HepG2 (cell line): ENCODE measurements at regions not wholly inside any gene's neighbourhood (a gene's known extent, or its start where the extent isn't known, plus 50 kb on each side); places are given as distances from the start of the nearest gene placed in this dataset.

ENCODE experiments used
- ATAC-seq: fragments of 200-7000 bp; cut with Tn5 transposase; 3 replicates; pipeline ENCODE4 v1.9.1; 2020; ENCODE audit warnings: mild to moderate bottlenecking, moderate library complexity
- BruUV-seq: library from RNA; stranded (reverse); fragments of 400-500 nt; replicated peaks from 2 replicates; lab custom pipeline; 2021; lab: Mats Ljungman, UMichigan
- CTCF ChIA-PET: fragments of 300-600 bp; formaldehyde crosslinking; extraction: SDS; loops from one replicate; lab custom pipeline; 2021; ENCODE audit warnings: low total read pairs, inconsistent platforms, low intra/inter-chr PET ratio; lab: Yijun Ruan, JAX
- POLR2A ChIA-PET: fragments of 350-600 bp; sonication (Branson Sonifier 250); formaldehyde crosslinking; loops from one replicate; lab custom pipeline; 2020; ENCODE audit warnings: antibody characterized with exemption, inconsistent platforms; lab: Yijun Ruan, JAX
- DNase-seq: peaks from one replicate; pipeline ENCODE4 v3.0.0-alpha.2; 2015; ENCODE audit warnings: low spot score
- FAIRE-seq: peaks from 3 replicates; lab custom pipeline; 2011; peaks lifted over from hg19 to GRCh38; lab: Jason Lieb, UNC
- H2AFZ ChIP-seq: one replicate; pipeline ENCODE4 v1.6.1; 2011; ENCODE audit warnings: low read length, inconsistent platforms
- H3K27ac ChIP-seq: fragments of 300-600 bp; 3 replicates; pipeline ENCODE4 v1.8.0; 2011; ENCODE audit warnings: mixed run types, mild to moderate bottlenecking, mixed read lengths, low read length, inconsistent platforms; ENCODE audit not compliant: insufficient read depth; ENCODE audit errors: extremely low read length
- H3K27me3 ChIP-seq, 2 experiments: fragments of 200-600 bp in 1 of 2; 2 replicates in 1 of 2; 3 replicates in 1 of 2; pipeline versions ENCODE4 v1.6.0 to v1.8.0; 2011; ENCODE audit warnings: low read length in 2 of 2, mild to moderate bottlenecking in 2 of 2, moderate library complexity in 2 of 2, inconsistent platforms in 1 of 2; ENCODE audit not compliant: insufficient read depth in 2 of 2, control insufficient read depth in 1 of 2
- H3K36me3 ChIP-seq, 2 experiments: fragments of 200-600 bp in 1 of 2; replicated peaks in 1 of 2; 2 replicates in 1 of 2; 3 replicates in 1 of 2; pipeline versions ENCODE4 v1.5.1 to v1.8.0; 2011; ENCODE audit warnings: low read length in 2 of 2, inconsistent platforms in 1 of 2; ENCODE audit not compliant: insufficient read depth in 2 of 2, control insufficient read depth in 1 of 2
- H3K4me1 ChIP-seq: 2 replicates; pipeline ENCODE4 v1.5.1; 2012; ENCODE audit warnings: low read length, inconsistent platforms; ENCODE audit not compliant: insufficient read depth
- H3K4me2 ChIP-seq: 2 replicates; pipeline ENCODE4 v1.6.0; 2011; ENCODE audit warnings: low read depth, low read length, inconsistent platforms
- H3K4me3 ChIP-seq, 3 experiments: fragments of 200-600 bp in 1 of 3; sonication (generic), shearing (Covaris generic) in 1 of 3; replicated peaks in 1 of 3; 2 replicates each; pipeline ENCODE4 v1.5.1; 2011 to 2016; ENCODE audit warnings: low read length in 3 of 3, inconsistent platforms in 2 of 3, low read depth in 2 of 3, mild to moderate bottlenecking in 2 of 3, control low read depth in 1 of 3, mixed read lengths in 1 of 3; ENCODE audit not compliant: insufficient read depth in 1 of 3
- H3K79me2 ChIP-seq: one replicate; pipeline ENCODE4 v1.6.1; 2011; ENCODE audit warnings: low read length, inconsistent platforms; ENCODE audit not compliant: insufficient read depth
- H3K9ac ChIP-seq: 2 replicates; pipeline ENCODE4 v1.6.0; 2011; ENCODE audit warnings: mild to moderate bottlenecking, low read depth, low read length, inconsistent platforms; ENCODE audit not compliant: insufficient read depth
- H3K9me3 ChIP-seq: 2 replicates; pipeline ENCODE4 v1.5.1; 2012; ENCODE audit warnings: mild to moderate bottlenecking, low read length
- H4K20me1 ChIP-seq: 2 replicates; pipeline ENCODE4 v1.6.0; 2011; ENCODE audit warnings: inconsistent platforms, mild to moderate bottlenecking, low read length, moderate library complexity; ENCODE audit not compliant: insufficient read depth
- HOXA9 ChIP-seq: sonication (generic); formaldehyde crosslinking; IDR thresholded peaks from 2 replicates; pipeline ENCODE4 v1.8.1; 2022; ENCODE audit warnings: missing genetic modification reagents, mild to moderate bottlenecking, moderate library complexity, borderline replicate concordance
- KLF15 ChIP-seq: sonication (generic); formaldehyde crosslinking; IDR thresholded peaks from 2 replicates; pipeline ENCODE4 v1.8.1; 2023; ENCODE audit warnings: borderline replicate concordance, mild to moderate bottlenecking, inconsistent platforms, missing genetic modification reagents, mixed read lengths
- NCOA5 ChIP-seq: sonication (generic); formaldehyde crosslinking; IDR thresholded peaks from 2 replicates; pipeline ENCODE4 v1.4.0; 2020; ENCODE audit warnings: missing genetic modification reagents
- NPAS2 ChIP-seq: sonication (generic); formaldehyde crosslinking; IDR thresholded peaks from 2 replicates; pipeline ENCODE4 v1.8.0; 2022; ENCODE audit warnings: mild to moderate bottlenecking, missing genetic modification reagents, borderline replicate concordance
- NRL ChIP-seq: sonication (generic); formaldehyde crosslinking; IDR thresholded peaks from 2 replicates; pipeline ENCODE4 v1.5.0; 2020; ENCODE audit warnings: missing genetic modification reagents, mild to moderate bottlenecking, moderate library complexity, borderline replicate concordance
- PHF21A ChIP-seq: sonication (generic); formaldehyde crosslinking; IDR thresholded peaks from 2 replicates; pipeline ENCODE4 v1.5.0; 2020; ENCODE audit warnings: mild to moderate bottlenecking, missing genetic modification reagents
- RAD51 ChIP-seq: fragments of 450-650 bp; IDR thresholded peaks from 2 replicates; pipeline ENCODE4 v1.6.1; 2016; ENCODE audit warnings: borderline replicate concordance
- SP5 ChIP-seq: IDR thresholded peaks from 2 replicates; pipeline ENCODE4 v1.6.1; 2016; ENCODE audit warnings: low read depth, borderline replicate concordance
- SRSF9 ChIP-seq: fragments of 200-400 bp; formaldehyde crosslinking; IDR thresholded peaks from 2 replicates; pipeline ENCODE4 v1.6.1; 2018; ENCODE audit warnings: borderline replicate concordance, mild to moderate bottlenecking, low read depth, low read length; ENCODE audit not compliant: insufficient read depth, poor library complexity, severe bottlenecking
- ZBTB1 ChIP-seq: sonication (generic); formaldehyde crosslinking; IDR thresholded peaks from 2 replicates; pipeline ENCODE4 v1.4.0; 2020; ENCODE audit warnings: missing genetic modification reagents, borderline replicate concordance
- ZNF350 ChIP-seq: sonication (generic); formaldehyde crosslinking; IDR thresholded peaks from 2 replicates; pipeline ENCODE4 v1.4.0; 2020; ENCODE audit warnings: mild to moderate bottlenecking, low read depth, missing genetic modification reagents, borderline replicate concordance
- ZNF670 ChIP-seq: sonication (generic); formaldehyde crosslinking; IDR thresholded peaks from 2 replicates; pipeline ENCODE4 v1.8.0; 2022; ENCODE audit warnings: mild to moderate bottlenecking, missing genetic modification reagents, borderline replicate concordance
- ZNF713 ChIP-seq: sonication (generic); formaldehyde crosslinking; IDR thresholded peaks from 2 replicates; pipeline ENCODE4 v1.4.0; 2020; ENCODE audit warnings: mild to moderate bottlenecking, missing genetic modification reagents
- WGBS: methylation state at CpG from one replicate; pipeline ENCODE4 v1.1.6; 2017; ENCODE audit warnings: low lambda C conversion rate; 5-methylcytosine and 5-hydroxymethylcytosine counted together
- in situ Hi-C: cut with HindIII; loops from 2 replicates; pipeline ENCODE4 v1.10.0; 2017; ENCODE audit warnings: low pct_unique_long_range_greater_than_20kb; ENCODE audit not compliant: extremely low pct_ligation_motif_present
- intact Hi-C: fragments of 100-400 bp; cut with micrococcal nuclease; formaldehyde crosslinking; loops from one replicate; pipeline ENCODE4 v1.10.0; 2022; ENCODE audit not compliant: unreplicated experiment
- TF ChIP-seq, protein P1 (sequence below): sonication (generic); formaldehyde crosslinking; IDR thresholded peaks from 2 replicates; pipeline ENCODE4 v1.8.0; 2022; ENCODE audit warnings: mild to moderate bottlenecking, missing genetic modification reagents, moderate library complexity
- TF ChIP-seq, protein P2 (sequence below): sonication (generic); formaldehyde crosslinking; IDR thresholded peaks from 2 replicates; pipeline ENCODE4 v1.5.0; 2020; ENCODE audit warnings: missing genetic modification reagents

GRCh38 chr6:90397047-90397446 lies 100.4 kb upstream of the BACH2 start:
- DNase-seq: no peak
- POLR2A ChIA-PET: no interaction called here
- Histone ChIP-seq H3K36me3 (no peaks in the 10 kb centered on the region), H4K20me1 (no peaks in the 10 kb centered on the region), H3K9me3 (no peaks in the 10 kb centered on the region), H3K4me1 (no peaks in the 10 kb centered on the region), H3K4me3 (no peak overlapping the region), H3K4me2 (no peak overlapping the region), H3K27me3 (peaks cover 0 to 16% of the 10 kb centered on the region in 2 experiments; a peak in 2 of 5 replicates), H2AFZ (no peak overlapping the region), H3K79me2 (no peaks in the 10 kb centered on the region), H3K27ac (no peak overlapping the region), H3K9ac (no peak overlapping the region)
- CTCF ChIA-PET: no interaction called here
- ATAC-seq: no peak
- intact Hi-C loops (no loop called here), in situ Hi-C loops (no loop called here)
- no peak for FAIRE-seq
- TF ChIP-seq ZNF670 (no peak), NCOA5 (CRISPR knock-in tag) (no peak), SRSF9 (no peak), HOXA9 (CRISPR knock-in tag) (no peak), ZNF350 (CRISPR knock-in tag) (no peak), ZNF713 (no peak), SP5 (no peak), NPAS2 (CRISPR knock-in tag) (no peak), RAD51 (no peak), ZBTB1 (CRISPR knock-in tag) (no peak), KLF15 (no peak), PHF21A (no peak), NRL (no peak)
- TF ChIP-seq, protein P1, sequence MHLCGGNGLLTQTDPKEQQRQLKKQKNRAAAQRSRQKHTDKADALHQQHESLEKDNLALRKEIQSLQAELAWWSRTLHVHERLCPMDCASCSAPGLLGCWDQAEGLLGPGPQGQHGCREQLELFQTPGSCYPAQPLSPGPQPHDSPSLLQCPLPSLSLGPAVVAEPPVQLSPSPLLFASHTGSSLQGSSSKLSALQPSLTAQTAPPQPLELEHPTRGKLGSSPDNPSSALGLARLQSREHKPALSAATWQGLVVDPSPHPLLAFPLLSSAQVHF (CRISPR knock-in tag): no peak
- TF ChIP-seq, protein P2, sequence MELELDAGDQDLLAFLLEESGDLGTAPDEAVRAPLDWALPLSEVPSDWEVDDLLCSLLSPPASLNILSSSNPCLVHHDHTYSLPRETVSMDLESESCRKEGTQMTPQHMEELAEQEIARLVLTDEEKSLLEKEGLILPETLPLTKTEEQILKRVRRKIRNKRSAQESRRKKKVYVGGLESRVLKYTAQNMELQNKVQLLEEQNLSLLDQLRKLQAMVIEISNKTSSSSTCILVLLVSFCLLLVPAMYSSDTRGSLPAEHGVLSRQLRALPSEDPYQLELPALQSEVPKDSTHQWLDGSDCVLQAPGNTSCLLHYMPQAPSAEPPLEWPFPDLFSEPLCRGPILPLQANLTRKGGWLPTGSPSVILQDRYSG (CRISPR knock-in tag): no peak
- WGBS: 2% methylated on average over 4 of the region's 4 CpGs
- no TSS peak for BruUV-seq
